Adrenal gland (tissue), 5 donors: ENCODE measurements at regions not wholly inside any gene's neighbourhood (a gene's known extent, or its start where the extent isn't known, plus 50 kb on each side); places are given as distances from the start of the nearest gene placed in this dataset.

Source experiments
- POLR2A ChIP-seq, 2 donors: fragments of 450-650 bp; IDR thresholded peaks; one replicate each; pipeline ENCODE4 v1.6.1; 2017; ENCODE audit warnings: antibody characterized with exemption in 2 of 2, mild to moderate bottlenecking in 2 of 2, moderate library complexity in 1 of 2
- TF ChIP-seq, protein P1 (sequence below), 6 experiments: fragments of 450-650 bp in 4 of 6; fragments of 200-600 bp in 2 of 6; sonication (generic) in 1 of 6; IDR thresholded peaks; 1 replicate in 5 of 6; 2 replicates in 1 of 6; pipeline versions ENCODE4 v1.5.1 to v1.8.0; 2016 to 2021; ENCODE audit warnings: antibody characterized with exemption in 6 of 6, mild to moderate bottlenecking in 2 of 6, moderate library complexity in 1 of 6
- donor health status: DM: no; HTN: no; CAD: no.

DNA sequence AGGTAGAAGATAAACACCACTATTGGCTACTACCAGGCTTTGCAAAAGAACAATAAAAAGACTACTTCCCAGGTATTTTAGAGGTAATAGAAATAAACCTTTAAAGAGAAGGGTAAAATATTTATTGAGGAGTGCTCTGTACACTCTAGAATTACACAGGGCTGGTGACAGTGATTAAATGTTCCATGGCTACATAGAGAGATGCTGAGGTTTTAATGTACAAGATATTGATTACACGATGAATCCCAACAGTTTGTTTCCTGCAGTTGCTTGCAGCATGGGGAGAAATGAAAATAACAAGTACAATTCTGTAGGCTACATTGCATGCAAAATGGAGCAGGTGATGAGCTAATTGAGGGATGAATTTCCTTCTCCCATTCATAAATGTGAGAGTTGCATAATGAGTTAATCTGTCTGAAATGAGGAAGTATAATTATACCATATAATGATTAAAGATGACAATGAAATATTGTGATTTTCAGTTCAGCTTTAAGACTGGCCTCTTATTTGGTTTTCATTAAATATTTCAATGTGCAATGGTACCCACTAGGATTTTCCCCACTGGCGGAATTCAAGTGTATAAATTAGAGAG is 266.1 kb downstream of the SOCS6 start:
- TF ChIP-seq, protein P1, sequence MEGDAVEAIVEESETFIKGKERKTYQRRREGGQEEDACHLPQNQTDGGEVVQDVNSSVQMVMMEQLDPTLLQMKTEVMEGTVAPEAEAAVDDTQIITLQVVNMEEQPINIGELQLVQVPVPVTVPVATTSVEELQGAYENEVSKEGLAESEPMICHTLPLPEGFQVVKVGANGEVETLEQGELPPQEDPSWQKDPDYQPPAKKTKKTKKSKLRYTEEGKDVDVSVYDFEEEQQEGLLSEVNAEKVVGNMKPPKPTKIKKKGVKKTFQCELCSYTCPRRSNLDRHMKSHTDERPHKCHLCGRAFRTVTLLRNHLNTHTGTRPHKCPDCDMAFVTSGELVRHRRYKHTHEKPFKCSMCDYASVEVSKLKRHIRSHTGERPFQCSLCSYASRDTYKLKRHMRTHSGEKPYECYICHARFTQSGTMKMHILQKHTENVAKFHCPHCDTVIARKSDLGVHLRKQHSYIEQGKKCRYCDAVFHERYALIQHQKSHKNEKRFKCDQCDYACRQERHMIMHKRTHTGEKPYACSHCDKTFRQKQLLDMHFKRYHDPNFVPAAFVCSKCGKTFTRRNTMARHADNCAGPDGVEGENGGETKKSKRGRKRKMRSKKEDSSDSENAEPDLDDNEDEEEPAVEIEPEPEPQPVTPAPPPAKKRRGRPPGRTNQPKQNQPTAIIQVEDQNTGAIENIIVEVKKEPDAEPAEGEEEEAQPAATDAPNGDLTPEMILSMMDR (IDR thresholded peaks at IDR 0.05) = no peak
- TF ChIP-seq POLR2A (IDR thresholded peaks at IDR 0.05) = no peak
